ENCODE measurements at regions not wholly inside any gene's neighbourhood (a gene's known extent, or its start where the extent isn't known, plus 50 kb on each side); places are given as distances from the start of the nearest gene placed in this dataset.

- no peak for DNase-seq
Observed at GRCh38 chr11:70614034-70614681, 215.8 kb downstream of the CTTN start.

- DNase-seq, result no peak
Observed at GRCh38 chr11:70615036-70615875, 216.9 kb downstream of the CTTN start.

GRCh38 chr11:70616317-70616716 lies 218.0 kb downstream of the CTTN start:
- DNase-seq, result no peak

GRCh38 chr11:70616938-70617654 lies 218.8 kb downstream of the CTTN start:
- DNase-seq, result no peak

- DNase-seq, result no peak
Observed at GRCh38 chr11:70618431-70619101, 220.2 kb downstream of the CTTN start.

GRCh38 chr11:70619591-70619990 lies 221.3 kb downstream of the CTTN start:
- no peak for DNase-seq

GRCh38 chr11:70620510-70621184 lies 222.3 kb downstream of the CTTN start:
- DNase-seq, result no peak

- no peak for DNase-seq
Observed at GRCh38 chr11:70621241-70621640, 222.9 kb downstream of the CTTN start.

- no peak for DNase-seq
Observed at GRCh38 chr11:70622091-70622490, 223.8 kb downstream of the CTTN start.

- no peak for DNase-seq
Observed at GRCh38 chr11:70623906-70624597, 225.7 kb downstream of the CTTN start.

- DNase-seq, result no peak
Observed at GRCh38 chr11:70624598-70624993, 226.3 kb downstream of the CTTN start.

- DNase-seq, result no peak
Observed at GRCh38 chr11:70625051-70625450, 226.7 kb downstream of the CTTN start.

- DNase-seq, result no peak
Observed at GRCh38 chr11:70625582-70626518, 227.5 kb downstream of the CTTN start.

- no peak for DNase-seq
Observed at GRCh38 chr11:70627219-70627618, 228.9 kb downstream of the CTTN start.

GRCh38 chr11:70628176-70628854 lies 230.0 kb downstream of the CTTN start:
- no peak for DNase-seq

GRCh38 chr11:70628855-70629844 lies 230.8 kb downstream of the CTTN start:
- DNase-seq, result no peak

- no peak for DNase-seq
Observed at GRCh38 chr11:70630068-70630467, 231.7 kb downstream of the CTTN start.

- no peak for DNase-seq
Observed at GRCh38 chr11:70630816-70631623, 232.7 kb downstream of the CTTN start.

Measured in NCI-H446 treated with DMSO at 0.1 percent for 48 hours (cell line).